HG02759 (cell line): ENCODE measurements at regions not wholly inside any gene's neighbourhood (a gene's known extent, or its start where the extent isn't known, plus 50 kb on each side); places are given as distances from the start of the nearest gene placed in this dataset.

ENCODE experiments used
- ATAC-seq: cut with Tn5 transposase; IDR thresholded peaks from one replicate; pipeline ENCODE4 v1.9.1; 2021; ENCODE audit warnings: mild to moderate bottlenecking, moderate library complexity; ENCODE audit not compliant: unreplicated experiment

DNA sequence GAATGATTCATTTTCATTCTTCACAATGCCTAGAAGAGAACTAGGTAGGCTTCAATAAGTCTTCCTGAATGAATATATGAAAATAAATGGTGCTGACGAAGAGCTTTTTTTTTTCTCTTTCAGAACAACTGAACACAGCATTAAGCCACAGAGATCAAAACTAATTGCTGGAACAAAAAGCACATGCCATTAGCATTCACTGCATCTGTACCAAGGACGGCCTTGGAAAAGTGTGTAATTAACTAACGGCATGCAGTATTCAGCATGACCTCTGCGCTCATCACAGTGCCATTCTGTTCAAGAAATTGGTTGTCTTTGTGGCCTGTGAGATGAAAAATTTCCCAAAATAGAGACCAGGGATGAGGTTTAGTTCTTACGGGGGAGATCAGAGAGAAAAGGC, 99.3 kb downstream of the NUDT12 start:
- ATAC-seq: no peak

DNA sequence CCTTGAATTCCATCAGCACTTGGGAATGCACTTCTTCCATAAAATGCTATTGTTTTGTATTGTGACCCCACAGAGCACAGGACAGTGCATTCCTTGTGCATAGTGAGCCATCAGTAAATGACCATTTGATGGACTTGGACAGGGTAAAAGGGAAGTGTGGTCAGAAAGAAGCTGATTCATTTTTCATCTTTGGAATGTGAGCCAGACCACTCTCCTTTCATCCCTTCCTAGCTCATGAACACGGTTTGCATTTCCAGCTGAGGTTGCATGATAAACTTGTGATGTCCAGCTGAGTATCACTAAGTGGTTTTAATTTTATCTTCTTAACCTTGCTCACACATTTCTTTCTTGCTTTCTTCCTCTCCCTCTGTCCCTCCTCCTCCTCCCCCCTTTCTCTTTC, 101.3 kb downstream of the NUDT12 start:
- no peak for ATAC-seq

DNA sequence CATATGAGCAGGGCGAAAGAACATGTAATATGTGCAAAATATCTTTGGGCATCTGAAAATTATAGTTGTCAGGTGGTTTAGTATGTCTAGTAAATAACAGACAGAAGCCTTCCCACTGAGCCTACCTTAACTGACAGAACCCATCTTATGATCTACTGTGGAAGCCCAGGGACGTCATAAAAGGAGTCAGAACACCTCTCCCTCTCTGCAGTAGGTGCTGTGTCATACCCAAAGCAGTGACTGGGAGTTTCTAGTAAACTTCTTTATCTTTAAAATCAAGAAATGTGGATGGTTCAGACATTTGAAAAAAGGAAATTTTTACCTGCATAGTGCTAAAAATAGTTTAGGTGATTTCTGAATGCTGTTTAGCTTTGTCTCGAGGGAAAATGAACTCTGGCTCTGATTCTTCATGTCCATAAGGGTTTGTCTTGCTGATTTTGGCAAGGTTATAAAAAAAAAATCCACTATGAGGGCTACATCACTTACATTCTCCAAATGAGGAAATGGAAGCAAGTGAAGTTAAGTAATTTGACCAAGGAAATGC, 104.0 kb downstream of the NUDT12 start:
- no peak for ATAC-seq

GRCh38 chr5:103456476-103456875, 106.1 kb downstream of the NUDT12 start:
- ATAC-seq: no peak

- ATAC-seq: no peak
Observed at GRCh38 chr5:103455796-103456195, 106.8 kb downstream of the NUDT12 start.

DNA sequence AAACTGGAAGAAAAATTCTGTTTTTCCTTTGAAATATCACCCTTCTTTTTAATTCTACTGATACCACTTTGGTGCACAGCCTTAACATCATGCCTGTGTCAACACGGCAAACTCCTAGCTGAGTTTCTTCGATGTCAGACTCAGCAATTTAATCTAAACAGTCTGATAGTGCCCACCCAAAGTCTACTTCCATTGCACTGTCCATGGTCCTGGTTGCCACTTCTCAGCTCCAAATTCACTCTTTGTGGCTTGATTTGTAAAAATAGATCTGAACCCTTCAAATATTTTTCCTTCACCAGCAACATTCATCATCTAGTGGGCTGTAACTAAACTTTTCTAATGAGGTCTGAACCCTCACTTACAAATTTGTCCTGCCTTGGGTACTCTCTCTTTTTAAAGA, 107.8 kb downstream of the NUDT12 start:
- no peak for ATAC-seq

DNA sequence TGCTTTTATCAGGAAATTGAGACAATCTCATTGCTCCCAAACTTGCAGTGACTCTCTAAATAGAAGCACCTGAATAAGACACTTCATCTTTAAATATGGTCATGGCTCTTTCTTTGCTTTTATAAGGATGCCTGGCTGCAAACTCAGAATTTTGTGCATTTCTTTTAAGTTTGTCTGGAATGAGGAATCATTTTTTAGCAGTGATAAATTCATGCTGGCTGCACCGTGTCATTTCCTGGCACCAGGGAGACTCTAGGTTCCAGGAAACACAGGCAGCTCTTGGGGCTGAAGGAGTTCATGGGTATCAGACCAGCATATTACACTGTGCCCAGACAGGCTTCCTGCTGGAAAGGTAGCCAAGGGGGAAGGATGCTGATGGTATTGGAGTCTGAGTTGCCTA, 109.9 kb downstream of the NUDT12 start:
- ATAC-seq: no peak

DNA sequence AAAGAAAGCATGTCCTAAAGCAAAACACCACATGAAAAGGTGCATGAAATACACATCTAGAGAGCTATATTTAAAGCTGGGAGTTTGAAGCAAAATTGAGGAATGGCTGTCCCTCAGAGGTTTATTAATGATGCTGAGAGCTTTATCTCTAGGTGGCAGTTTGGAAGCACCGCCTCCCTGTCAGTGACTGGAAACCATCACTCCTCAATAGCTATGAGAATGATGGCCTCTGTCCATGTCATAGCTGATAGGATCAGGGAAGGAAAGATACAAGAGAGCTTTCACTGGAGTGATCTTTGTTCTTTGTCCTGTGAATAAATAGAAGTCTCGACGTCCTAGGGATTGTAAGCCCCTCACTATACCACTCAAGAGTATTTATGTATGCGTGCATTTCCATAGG, 110.5 kb downstream of the NUDT12 start:
- no peak for ATAC-seq

DNA sequence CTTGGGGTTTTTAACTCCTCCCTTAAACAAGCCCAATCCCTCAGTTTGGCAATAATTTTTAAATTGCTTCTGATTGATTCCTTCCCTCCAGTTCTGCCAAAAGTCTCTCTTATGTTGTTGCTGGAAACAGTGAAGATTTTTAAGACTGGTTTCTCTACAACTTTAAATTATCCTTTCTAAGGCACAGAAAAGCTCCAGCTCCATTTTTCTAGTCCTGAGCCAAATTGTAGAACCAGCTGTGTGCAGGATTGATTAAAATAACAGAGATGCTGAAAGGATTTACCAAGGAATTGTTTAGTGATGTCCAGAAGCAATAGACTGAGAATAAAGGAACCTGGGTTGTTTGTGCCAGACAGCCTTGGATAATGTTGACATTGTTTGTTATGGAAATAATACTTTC, 111.3 kb downstream of the NUDT12 start:
- no peak for ATAC-seq

DNA sequence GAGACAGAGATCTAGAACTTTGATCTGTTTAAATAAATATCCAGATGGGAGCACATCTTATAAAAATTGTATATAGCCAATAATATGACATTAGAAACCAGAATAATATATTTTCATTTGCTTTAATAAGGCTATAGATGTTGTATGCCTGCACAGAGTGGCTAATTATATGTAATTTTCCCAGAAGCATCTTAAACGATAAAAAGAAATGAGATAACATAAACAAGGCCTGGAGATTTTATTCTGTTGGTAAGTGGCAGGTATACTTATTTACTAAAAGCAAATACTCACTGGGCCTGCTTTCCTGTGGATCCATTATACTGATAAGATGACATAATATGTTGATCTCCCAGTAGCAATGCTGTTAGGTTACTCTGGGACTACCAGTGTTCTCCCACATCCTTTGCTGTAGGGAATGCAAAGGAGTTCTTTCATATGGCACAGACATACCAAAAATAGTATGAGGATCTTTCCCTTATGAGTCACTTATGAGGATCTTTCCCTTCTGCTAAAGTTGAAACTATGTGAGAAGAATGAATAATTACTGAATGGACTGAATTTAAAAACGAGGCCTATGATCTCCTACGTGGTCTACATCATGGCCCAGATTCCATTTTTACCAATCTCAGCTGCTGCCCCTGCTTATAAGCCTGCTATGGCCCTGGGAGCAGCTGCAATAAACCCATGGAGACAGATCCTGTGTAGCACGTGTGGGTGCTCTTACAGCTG, 112.1 kb downstream of the NUDT12 start:
- ATAC-seq: no peak

DNA sequence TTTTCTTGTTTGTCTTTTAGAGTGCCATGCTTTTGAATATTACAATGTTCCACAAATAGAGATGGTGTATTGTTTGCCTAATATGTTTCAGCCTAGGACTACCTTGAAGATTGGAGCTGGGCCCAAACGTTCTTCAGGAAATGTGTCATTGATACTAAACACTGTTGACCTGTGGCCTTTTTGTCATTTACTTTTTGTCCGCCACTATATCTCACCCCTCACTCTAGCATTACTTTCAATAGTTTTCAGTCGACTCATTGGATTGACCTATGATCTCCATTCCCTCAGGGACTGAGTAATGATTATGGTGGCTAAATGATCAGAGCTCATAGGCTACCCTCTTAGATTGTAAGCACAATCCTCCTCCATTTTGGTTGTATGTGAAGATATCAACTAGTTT, 115.8 kb downstream of the NUDT12 start:
- ATAC-seq: no peak

DNA sequence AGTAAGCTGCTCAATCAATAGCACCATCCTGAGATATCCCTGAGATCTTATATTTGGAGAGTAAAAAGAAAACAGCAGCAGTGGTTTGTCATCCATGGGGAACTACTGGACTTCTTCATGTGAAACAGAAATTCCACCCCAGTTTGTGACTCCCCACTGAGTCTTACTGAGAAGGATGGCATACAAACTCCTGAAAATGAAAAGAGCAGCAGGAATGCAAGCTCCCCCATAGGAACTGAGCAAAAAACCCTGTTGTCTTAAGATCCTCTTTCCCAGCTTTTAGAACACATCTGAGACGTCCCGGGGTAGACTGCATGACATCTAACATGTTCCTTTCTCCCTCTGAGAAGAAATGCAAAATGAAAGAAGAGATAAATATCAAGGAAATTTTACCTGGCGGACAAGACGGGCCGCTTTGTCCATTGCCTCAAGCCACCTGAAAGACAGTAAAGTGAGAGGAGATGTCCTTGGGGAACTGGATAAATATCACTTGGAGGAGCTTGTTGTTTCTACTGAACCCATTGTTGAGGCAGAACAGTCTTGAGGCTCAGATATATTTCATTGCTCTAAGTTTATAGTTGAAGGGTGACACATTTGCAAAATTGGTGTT, 117.1 kb downstream of the NUDT12 start:
- ATAC-seq: no peak

DNA sequence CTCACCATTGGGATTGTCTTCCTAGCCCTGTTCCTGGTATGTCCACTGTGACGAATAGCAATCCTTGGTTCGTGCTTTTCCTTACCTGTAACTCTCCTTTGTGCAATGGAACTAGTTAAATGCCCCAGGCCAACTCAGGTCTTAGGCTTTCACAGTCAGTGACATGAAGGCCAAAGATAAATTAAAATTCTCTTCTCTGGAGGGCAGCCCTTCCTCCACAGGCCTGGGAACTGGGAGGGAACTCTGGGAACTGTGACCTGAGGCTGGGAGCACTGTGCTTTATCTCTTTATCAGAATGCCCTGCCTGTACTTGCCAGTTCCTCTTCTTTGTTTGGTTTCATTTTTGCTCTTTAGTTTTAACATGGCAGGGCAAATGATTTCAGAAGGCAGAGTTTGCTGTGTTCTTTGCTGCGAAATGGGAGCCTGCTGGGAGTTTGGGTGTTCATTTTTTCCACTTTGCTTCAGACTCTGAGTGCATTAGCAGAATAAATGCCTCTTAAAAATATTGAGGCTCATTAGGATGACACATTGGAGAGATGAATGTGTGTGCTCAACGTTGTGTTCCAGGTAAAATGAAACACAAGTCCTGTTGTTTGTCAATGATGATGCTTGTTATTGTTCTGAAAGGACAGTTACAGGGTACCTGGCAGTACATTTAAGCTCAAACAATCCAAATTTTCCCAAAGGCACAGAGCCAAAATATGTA, 118.1 kb downstream of the NUDT12 start:
- ATAC-seq: peak; percentile 57

DNA sequence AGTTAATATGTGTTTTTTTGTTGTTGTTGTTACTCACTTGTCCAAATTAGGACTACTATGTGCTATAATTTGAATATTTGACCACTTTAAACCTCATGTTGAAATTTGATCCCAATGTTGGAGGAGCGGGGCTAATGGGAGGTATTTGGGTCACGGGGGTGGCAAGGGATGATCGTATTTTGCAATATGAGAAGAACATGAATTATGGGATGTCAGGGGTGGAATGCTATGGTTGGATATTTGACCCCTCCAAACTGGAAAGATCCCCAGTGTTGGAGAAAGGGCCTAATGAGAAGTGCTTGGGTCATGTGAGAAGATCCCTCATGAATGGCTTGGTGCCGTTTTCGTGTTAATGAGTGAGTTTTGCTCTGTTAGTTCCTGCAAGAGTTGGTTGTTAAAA, 119.8 kb downstream of the NUDT12 start:
- ATAC-seq: no peak

- ATAC-seq: no peak
Observed at GRCh38 chr5:103441523-103441922, 121.1 kb downstream of the NUDT12 start.

DNA sequence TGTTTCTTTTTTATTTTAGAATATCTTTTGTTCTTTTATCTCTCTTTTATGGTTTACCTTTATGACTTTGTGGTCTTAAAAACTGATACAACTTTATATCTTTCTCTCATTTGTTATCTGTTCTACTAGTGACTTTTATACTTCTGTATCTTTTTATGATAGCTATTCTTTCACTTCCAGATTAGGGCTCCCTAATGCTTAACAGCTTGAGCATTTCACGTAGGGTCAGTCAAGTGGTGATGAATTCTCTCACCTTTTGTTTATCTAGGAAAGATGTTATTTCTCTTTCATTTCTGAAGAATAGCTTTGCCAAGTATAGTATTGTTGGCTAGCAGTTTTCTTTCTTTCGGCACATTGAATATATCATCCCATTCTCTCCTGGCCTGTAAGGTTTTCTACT, 123.6 kb downstream of the NUDT12 start:
- no peak for ATAC-seq

DNA sequence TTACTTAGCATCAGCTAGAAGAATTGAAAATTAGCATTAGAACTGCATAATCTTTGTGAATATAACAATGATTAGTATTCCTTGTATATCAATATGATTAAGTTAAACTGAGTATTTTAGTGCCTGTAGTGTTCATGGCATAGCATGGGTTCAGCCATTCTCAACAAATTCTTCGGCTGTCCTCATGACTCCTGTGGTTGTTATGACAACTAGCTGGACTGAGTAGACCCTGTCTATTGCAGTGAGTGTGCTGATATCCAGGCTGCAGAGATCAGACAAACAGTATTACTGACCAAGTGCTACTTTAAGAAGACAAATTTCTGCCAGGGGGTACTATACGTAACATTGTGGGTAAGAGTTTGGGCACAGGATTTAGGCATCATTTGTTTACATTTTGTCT, 125.9 kb downstream of the NUDT12 start:
- ATAC-seq: no peak

GRCh38 chr5:103436112-103436511, 126.5 kb downstream of the NUDT12 start:
- ATAC-seq: no peak

- ATAC-seq: no peak
Observed at GRCh38 chr5:103435136-103435889, 127.3 kb downstream of the NUDT12 start.

- ATAC-seq: no peak
Observed at GRCh38 chr5:103434057-103434456, 128.5 kb downstream of the NUDT12 start.

DNA sequence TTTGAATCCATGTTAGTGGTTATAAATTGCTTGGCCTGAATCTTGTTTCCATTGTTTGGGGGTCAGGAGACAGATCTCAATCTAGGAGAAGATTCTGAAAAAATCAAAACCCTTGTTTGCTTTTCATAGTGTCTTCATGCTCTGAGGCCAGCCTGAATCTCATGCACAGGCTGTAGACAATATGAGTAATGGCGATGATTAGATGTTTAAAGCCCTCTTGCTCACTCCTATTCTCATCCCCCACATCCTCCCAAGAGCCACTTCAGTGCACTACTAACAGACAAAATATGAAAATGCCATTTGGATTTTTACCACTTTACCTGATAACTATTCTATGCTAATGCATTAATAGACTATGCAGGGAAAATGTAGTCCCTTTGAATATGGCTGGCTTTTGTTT, 129.4 kb downstream of the NUDT12 start:
- ATAC-seq: no peak
